Activated CD8-positive, alpha-beta memory T cell treated with anti-CD3 and anti-CD28 coated beads, Interleukin-2, amount 10 ng/mL, durations not matched to agents 7 days and 5 days (primary cell): ENCODE measurements at regions not wholly inside any gene's neighbourhood (a gene's known extent, or its start where the extent isn't known, plus 50 kb on each side); places are given as distances from the start of the nearest gene placed in this dataset.
"Not testable (repeated sequence)": the region's sequence is repeated elsewhere in the genome, so short reads cannot be mapped to it uniquely, and the experiment has no call there.

ENCODE experiments used
- ATAC-seq: fragments of 150-1000 bp; cut with Tn5 transposase; one replicate; pipeline ENCODE4 v1.10.0; 2021; ENCODE audit warnings: moderate library complexity
- CTCF ChIA-PET: fragments of 350-600 bp; sonication (Branson Sonifier 250); formaldehyde crosslinking; loops from one replicate; lab custom pipeline; 2021; ENCODE audit warnings: antibody characterized with exemption; lab: Charles Lee
- DNase-seq: peaks from one replicate; pipeline ENCODE4 v3.0.0-alpha.2; 2020
- H3K27ac Mint-ChIP-seq: one replicate; pipeline ENCODE4 v1.8.0; 2021; ENCODE audit warnings: mild to moderate bottlenecking, mixed read lengths
- H3K27me3 Mint-ChIP-seq: one replicate; pipeline ENCODE4 v1.8.0; 2021; ENCODE audit warnings: mixed read lengths
- H3K36me3 Mint-ChIP-seq: one replicate; pipeline ENCODE4 v1.8.0; 2021; ENCODE audit warnings: mild to moderate bottlenecking, mixed read lengths
- H3K4me1 Mint-ChIP-seq: one replicate; pipeline ENCODE4 v1.8.0; 2021; ENCODE audit warnings: mixed read lengths
- H3K4me3 Mint-ChIP-seq: one replicate; pipeline ENCODE4 v1.8.0; 2021; ENCODE audit warnings: mild to moderate bottlenecking, moderate library complexity, mixed read lengths
- H3K9me3 Mint-ChIP-seq: one replicate; pipeline ENCODE4 v1.8.0; 2022; ENCODE audit warnings: low read depth, mixed read lengths

DNA sequence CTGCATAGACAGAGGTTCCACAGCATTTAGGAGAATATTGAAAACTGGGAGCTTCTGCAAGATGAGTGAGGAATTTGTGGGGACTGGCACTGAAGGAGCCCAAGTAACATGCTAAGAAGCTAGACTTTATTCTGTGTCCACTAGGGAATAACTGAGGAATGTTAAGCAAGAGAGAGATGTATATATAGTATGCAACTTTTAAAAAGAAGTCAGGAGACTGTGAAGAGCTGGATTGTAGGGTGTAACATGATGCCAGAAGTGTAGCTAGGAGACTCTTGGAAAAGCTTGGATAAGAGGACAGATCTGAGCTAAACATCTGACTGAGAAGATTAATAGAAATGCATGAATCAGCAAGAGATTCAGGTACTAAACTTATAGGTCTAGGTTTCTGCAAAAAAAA lies 270.6 kb upstream of the MMADHC start:
- no peaks in the 10 kb centered on the region for H3K27me3 Mint-ChIP-seq
- CTCF ChIA-PET = interaction anchor here (0.7 kb wide), 1 partner anchor 20 kb away, joined by 3 read pairs; no protein-coding TSS in a partner anchor
- H3K4me1 Mint-ChIP-seq = no peaks in the 10 kb centered on the region
- H3K9me3 Mint-ChIP-seq = peaks cover 3% of the 10 kb centered on the region
- ATAC-seq = no peak
- H3K27ac Mint-ChIP-seq = no peak overlapping the region
- no peak overlapping the region for H3K4me3 Mint-ChIP-seq
- no peaks in the 10 kb centered on the region for H3K36me3 Mint-ChIP-seq
- no peak for DNase-seq

DNA sequence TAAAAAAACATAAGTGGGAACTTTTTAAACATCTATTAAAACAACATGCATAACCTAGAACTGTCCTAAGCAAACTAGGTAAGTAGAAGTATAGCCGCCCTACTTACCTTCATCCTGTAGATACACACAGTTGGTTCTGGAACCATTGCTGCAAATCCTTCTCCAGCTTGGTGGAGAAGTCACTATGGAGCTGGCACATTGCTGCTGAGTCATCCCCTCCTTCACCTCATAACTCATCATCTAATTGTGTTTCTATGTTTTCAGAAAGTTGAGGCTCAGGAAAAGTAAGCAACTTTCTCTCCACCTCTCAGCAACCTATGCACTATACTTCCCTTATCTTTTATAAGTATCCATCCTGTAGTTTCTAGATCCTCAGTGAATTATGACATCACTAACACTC lies 269.8 kb upstream of the MMADHC start:
- H3K36me3 Mint-ChIP-seq = no peaks in the 10 kb centered on the region
- H3K4me3 Mint-ChIP-seq = no peak overlapping the region
- H3K27me3 Mint-ChIP-seq = no peaks in the 10 kb centered on the region
- no peaks in the 10 kb centered on the region for H3K4me1 Mint-ChIP-seq
- H3K9me3 Mint-ChIP-seq = peaks cover 3% of the 10 kb centered on the region
- no peak overlapping the region for H3K27ac Mint-ChIP-seq
- ATAC-seq = no peak
- CTCF ChIA-PET = no interaction called here
- DNase-seq = no peak

DNA sequence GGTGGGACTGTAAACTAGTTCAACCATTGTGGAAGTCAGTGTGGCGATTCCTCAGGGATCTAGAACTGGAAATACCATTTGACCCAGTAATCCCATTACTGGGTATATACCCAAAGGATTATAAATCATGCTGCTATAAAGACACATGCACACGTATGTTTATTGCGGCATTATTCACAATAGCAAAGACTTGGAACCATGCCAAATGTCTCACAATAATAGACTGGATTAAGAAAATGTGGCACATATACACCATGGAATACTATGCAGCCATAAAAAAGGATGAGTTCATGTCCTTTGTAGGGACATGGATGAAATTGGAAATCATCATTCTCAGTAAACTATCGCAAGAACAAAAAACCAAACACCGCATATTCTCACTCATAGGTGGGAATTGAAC lies 268.3 kb upstream of the MMADHC start:
- CTCF ChIA-PET = not testable (repeated sequence)

DNA sequence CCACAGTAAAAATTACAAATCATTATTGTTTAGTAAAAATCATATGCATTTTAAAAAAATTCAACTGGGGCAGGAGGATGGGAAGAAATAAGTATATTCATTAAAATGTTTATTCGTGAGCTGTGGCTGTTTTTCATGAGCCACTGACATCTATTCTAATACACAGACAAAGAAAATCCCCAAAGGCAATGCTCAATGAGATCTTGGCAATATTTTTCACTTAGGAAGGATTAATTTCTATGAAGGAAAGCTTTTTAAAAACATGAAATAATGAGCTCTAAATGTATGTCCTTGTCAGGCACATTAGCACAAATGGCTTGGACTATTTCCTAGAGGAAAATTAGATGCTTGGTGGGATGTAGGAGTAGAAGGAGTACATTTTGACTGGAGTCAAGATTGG lies 262.0 kb upstream of the MMADHC start:
- DNase-seq (no peak), ATAC-seq (no peak)
- peaks cover 10% of the 10 kb centered on the region for H3K9me3 Mint-ChIP-seq
- peaks cover 1% of the 10 kb centered on the region for H3K36me3 Mint-ChIP-seq
- no peaks in the 10 kb centered on the region for H3K27me3 Mint-ChIP-seq
- no peaks in the 10 kb centered on the region for H3K4me1 Mint-ChIP-seq
- CTCF ChIA-PET = no interaction called here
- no peak overlapping the region for H3K27ac Mint-ChIP-seq
- H3K4me3 Mint-ChIP-seq = no peak overlapping the region

More for the DNA sequence above, 268.3 kb upstream of the MMADHC start:
- H3K4me3 Mint-ChIP-seq, ATAC-seq, DNase-seq, H3K27me3 Mint-ChIP-seq, H3K36me3 Mint-ChIP-seq, H3K9me3 Mint-ChIP-seq, H3K27ac Mint-ChIP-seq, H3K4me1 Mint-ChIP-seq: not testable (repeated sequence)

DNA sequence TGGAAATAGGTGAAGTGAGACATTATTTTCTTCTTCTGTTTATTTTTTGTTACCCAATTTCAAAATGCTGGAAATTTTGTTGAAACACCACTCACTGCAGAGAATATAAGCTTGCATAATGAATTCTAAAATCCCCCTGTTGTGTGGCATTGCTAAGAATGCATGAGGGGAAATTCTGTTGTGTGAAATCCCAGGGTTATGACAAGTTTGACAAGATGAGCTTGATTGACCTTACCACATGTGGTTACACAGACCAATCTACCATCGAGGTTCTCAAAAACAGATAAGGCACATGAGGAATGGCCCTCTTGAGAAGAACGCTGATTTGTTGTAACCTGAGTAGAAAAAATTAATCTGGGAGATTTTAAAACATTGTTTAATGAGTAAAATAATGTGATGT lies 261.6 kb upstream of the MMADHC start:
- no peaks in the 10 kb centered on the region for H3K4me1 Mint-ChIP-seq
- H3K27ac Mint-ChIP-seq = no peak overlapping the region
- peaks cover 1% of the 10 kb centered on the region for H3K36me3 Mint-ChIP-seq
- no peaks in the 10 kb centered on the region for H3K27me3 Mint-ChIP-seq
- H3K4me3 Mint-ChIP-seq = no peak overlapping the region
- DNase-seq (no peak), ATAC-seq (no peak)
- CTCF ChIA-PET = no interaction called here
- H3K9me3 Mint-ChIP-seq = peaks cover 10% of the 10 kb centered on the region

DNA sequence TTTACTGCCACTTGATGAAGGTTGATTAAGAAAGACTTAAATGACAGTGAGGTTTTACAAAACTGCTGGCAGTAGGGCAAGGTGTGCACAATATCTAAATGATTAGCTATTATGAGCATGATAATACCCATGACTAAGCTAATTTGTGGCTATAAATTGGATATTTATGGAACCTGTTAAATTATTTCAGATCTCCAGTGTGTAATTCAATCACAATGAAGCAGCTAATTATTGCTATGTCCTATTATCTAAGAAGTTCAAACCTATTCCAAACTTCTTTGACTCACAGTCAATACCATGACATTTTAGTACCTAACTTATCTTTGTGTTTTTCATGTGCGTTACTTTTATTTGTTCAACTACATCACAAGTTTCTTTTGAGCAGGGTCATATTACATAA lies 253.8 kb upstream of the MMADHC start:
- no peak overlapping the region for H3K4me3 Mint-ChIP-seq
- no peak overlapping the region for H3K27ac Mint-ChIP-seq
- ATAC-seq = no peak
- H3K9me3 Mint-ChIP-seq = peaks cover 1% of the 10 kb centered on the region
- H3K27me3 Mint-ChIP-seq = no peaks in the 10 kb centered on the region
- H3K36me3 Mint-ChIP-seq = no peaks in the 10 kb centered on the region
- no peaks in the 10 kb centered on the region for H3K4me1 Mint-ChIP-seq
- CTCF ChIA-PET = no interaction called here
- DNase-seq = no peak

DNA sequence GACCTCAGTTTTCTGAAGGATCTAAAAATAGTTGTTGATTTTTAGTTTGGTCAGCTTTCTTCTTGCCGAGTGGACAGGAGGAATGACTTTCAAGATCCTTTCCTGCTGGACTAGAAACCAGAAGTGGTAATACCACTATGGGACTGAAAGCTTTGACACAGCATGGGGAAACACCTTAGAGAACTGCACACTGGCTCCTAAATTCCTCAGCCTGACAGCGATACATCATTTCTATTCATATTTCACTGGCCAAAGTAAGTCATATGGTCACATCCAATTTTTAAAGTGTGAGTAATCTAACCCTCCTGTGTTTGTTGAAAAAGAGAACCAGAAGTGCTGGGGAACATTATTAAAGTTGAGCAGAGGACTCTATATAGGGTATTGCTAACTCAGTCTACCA lies 244.7 kb upstream of the MMADHC start:
- Mint-ChIP-seq H3K36me3 (no peaks in the 10 kb centered on the region), H3K27me3 (no peaks in the 10 kb centered on the region), H3K4me3 (no peak overlapping the region), H3K27ac (no peak overlapping the region), H3K4me1 (no peaks in the 10 kb centered on the region), H3K9me3 (no peaks in the 10 kb centered on the region)
- no peak for DNase-seq
- no peak for ATAC-seq
- CTCF ChIA-PET = no interaction called here

DNA sequence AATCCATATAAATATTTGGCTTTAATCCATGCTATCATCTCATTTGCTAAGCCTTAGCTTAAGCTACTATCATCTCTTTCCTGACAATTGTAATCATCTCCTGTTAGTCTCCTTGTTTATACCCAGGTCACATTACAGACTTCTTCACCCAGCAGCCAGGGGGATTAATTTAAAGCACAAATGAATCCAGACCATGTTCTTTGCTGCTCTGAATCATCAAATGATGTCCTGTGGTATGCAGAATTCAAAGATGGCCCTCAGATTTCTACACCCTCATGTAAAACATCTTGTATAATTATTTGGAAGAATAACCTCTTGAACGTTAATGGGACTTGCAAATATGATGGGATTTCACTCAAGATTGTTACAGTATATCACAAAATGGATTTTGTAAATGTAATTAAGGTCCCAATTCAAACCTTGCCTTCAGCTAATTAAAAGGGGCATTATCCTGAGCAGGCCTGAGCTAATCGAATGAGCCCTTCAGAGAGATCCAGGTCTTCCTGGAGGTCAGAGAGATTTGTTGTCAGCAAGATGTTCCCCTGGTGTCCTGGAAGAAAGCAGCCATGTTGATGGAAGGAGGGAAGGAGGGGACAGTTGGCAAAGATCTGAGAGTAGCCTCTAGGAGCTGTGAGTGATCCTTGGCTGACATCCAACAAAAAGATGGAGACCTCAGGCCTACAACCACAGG lies 241.1 kb upstream of the MMADHC start:
- H3K27ac Mint-ChIP-seq = no peak overlapping the region
- no peak overlapping the region for H3K4me3 Mint-ChIP-seq
- no peaks in the 10 kb centered on the region for H3K36me3 Mint-ChIP-seq
- no peaks in the 10 kb centered on the region for H3K4me1 Mint-ChIP-seq
- no peaks in the 10 kb centered on the region for H3K27me3 Mint-ChIP-seq
- CTCF ChIA-PET = no interaction called here
- DNase-seq (no peak), ATAC-seq (no peak)
- H3K9me3 Mint-ChIP-seq = no peaks in the 10 kb centered on the region

DNA sequence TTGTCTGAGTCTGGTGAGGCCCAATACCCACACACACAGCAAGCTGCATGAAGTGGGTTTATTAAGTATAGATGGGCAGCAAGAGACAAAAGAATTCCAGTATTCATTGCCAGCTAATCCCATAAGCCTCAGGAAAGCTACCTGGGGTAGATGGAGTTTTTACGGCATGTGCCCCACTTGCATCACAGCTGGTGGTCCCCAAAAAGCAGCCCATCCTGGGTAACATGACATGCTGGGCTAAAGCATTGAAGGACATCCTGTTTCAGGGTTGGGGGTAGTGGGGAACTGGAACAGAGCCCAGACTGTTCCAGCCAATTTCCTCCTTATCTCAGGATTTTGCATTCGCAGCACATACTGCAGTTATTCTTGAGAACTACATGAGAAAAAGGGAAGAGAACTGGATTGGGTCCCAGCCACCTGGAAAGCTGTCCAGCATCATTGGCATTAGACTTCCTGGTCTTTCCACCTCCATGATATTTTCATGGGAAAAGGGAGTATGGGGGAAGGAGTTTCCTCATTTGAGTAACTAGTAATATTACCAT lies 240.1 kb upstream of the MMADHC start:
- H3K4me3 Mint-ChIP-seq = no peak overlapping the region
- H3K4me1 Mint-ChIP-seq = no peaks in the 10 kb centered on the region
- H3K27ac Mint-ChIP-seq = no peak overlapping the region
- no peak for DNase-seq
- CTCF ChIA-PET = no interaction called here
- no peaks in the 10 kb centered on the region for H3K36me3 Mint-ChIP-seq
- ATAC-seq = no peak
- no peaks in the 10 kb centered on the region for H3K27me3 Mint-ChIP-seq
- H3K9me3 Mint-ChIP-seq = no peaks in the 10 kb centered on the region

DNA sequence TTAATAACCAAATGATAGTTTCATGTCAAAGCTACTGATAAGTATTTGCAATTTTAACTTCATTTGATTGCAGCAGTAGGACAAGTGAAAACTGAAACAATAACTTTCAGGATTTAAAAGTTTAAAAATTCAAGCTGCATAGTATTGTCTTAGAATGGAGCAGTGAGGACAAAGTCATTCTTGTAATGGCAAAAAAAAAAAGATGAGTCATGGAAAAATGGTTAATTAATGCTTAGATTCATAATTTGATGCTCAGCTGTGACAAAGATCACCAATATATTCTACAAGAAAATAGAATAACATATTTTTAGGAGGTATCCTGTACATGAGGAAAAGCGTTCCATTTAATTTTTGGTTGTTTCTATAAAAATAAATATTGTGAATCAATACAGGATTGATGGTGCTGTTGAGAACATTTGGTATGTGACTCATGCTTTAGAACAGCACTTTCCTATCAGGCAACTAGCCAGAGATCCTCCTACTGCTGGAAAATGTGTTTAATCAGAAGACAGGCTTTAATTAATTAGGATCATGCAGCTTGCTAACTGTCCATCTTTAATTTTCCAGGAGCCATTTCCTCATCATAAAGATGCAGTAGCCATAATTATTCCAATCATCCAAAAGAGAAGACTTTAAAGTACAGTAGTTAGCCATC lies 239.0 kb upstream of the MMADHC start:
- no peaks in the 10 kb centered on the region for H3K36me3 Mint-ChIP-seq
- peaks cover 2% of the 10 kb centered on the region for H3K9me3 Mint-ChIP-seq
- DNase-seq = no peak
- no peak overlapping the region for H3K27ac Mint-ChIP-seq
- ATAC-seq = no peak
- CTCF ChIA-PET = no interaction called here
- no peaks in the 10 kb centered on the region for H3K27me3 Mint-ChIP-seq
- no peaks in the 10 kb centered on the region for H3K4me1 Mint-ChIP-seq
- H3K4me3 Mint-ChIP-seq = no peak overlapping the region

DNA sequence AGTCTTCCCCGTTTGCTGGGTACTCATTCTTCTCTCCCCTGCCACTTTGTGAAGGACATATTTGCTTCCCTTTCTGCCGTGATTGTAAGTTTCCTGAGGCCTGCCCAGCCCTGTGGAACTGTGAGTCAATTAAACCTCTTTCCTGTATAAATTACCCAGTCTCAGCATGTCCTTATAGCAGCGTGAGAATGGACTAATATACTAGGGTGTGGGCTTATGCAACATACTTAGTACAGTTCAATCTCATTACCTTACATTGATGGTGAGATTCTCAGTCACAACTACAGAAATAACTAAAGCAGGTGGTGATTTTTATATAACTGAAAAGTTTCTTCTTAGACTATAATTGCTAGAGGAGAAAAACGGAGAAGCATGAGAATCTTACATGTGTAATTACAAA lies 237.9 kb upstream of the MMADHC start:
- ATAC-seq (no peak), DNase-seq (no peak)
- H3K9me3 Mint-ChIP-seq = peaks cover 2% of the 10 kb centered on the region
- H3K36me3 Mint-ChIP-seq = no peaks in the 10 kb centered on the region
- H3K27ac Mint-ChIP-seq = no peak overlapping the region
- CTCF ChIA-PET = no interaction called here
- no peaks in the 10 kb centered on the region for H3K27me3 Mint-ChIP-seq
- H3K4me1 Mint-ChIP-seq = no peaks in the 10 kb centered on the region
- H3K4me3 Mint-ChIP-seq = no peak overlapping the region

DNA sequence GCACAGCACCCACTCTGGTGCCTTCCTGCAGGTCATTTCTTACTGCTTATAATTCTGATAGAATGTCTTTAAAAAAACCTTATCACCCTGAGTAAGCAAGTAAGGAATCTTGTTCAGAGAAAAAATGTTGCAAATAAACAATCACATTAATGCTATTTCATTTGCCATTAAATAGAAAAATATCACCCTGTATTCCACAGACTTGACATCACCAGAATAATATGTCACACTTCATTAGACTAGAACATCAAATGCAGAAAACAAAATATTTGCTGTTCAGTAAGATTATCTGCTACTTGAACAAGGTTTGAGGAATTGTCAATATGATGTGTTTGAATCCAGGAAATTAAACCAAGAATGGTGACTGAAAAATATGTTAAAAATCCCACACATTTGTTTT lies 236.6 kb upstream of the MMADHC start:
- Mint-ChIP-seq H3K27ac (no peak overlapping the region), H3K27me3 (no peaks in the 10 kb centered on the region), H3K9me3 (peaks cover 2% of the 10 kb centered on the region), H3K4me1 (no peaks in the 10 kb centered on the region), H3K36me3 (no peaks in the 10 kb centered on the region), H3K4me3 (no peak overlapping the region)
- ATAC-seq = no peak
- CTCF ChIA-PET = no interaction called here
- no peak for DNase-seq

DNA sequence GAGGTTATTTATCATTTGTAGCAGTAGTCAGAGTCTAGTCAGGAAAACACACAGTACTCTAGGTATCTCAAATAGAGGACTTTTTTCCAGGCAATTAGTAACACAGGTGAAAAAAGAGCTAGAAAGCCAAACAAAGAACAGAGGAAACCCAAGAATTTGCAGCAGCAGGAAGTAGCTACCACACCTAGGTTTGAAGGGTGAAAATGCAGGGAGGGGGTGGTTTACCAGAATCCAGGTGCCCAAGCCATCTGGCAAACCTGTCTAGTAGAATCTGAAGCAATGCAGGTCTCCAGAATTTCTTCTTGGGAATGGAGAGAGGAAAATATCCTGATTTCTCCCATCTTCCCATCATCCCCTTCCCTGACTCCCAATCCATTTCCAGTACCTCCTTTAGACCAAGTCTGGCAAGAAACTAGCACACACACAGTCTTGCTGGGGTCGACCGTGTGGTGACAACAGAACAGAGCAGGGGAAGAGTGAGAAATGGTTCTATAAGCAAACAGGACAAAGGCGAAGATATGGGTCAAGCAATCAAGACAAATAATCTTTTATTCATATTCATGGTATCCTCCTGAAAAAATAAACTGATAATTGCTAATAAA lies 231.9 kb upstream of the MMADHC start:
- Mint-ChIP-seq H3K27me3 (no peaks in the 10 kb centered on the region), H3K4me3 (no peak overlapping the region), H3K4me1 (no peaks in the 10 kb centered on the region), H3K36me3 (no peaks in the 10 kb centered on the region), H3K27ac (no peak overlapping the region), H3K9me3 (peaks cover 2% of the 10 kb centered on the region)
- ATAC-seq = no peak
- CTCF ChIA-PET = no interaction called here
- no peak for DNase-seq
